ENCODE measurements at regions not wholly inside any gene's neighbourhood (a gene's known extent, or its start where the extent isn't known, plus 50 kb on each side); places are given as distances from the start of the nearest gene placed in this dataset.

GRCh38 chrX:4878640-4879039 lies 1165.2 kb upstream of the PRKX start:
- no peak overlapping the region for H3K4me2 ChIP-seq (ENCODE audit: low read length)
- H3K36me3 ChIP-seq (ENCODE audit: control insufficient read depth, low read length), result no peaks in the 10 kb centered on the region
- H3K79me2 ChIP-seq (ENCODE audit: control insufficient read depth, low read length), result no peaks in the 10 kb centered on the region
- TF ChIP-seq EZH2phosphoT487 (IDR thresholded peaks at IDR 0.05; ENCODE audit: borderline replicate concordance, low read length) (no peak), CTCF (IDR thresholded peaks at IDR 0.05; ENCODE audit: low read depth, low read length, poor library complexity, severe bottlenecking) (no peak)
- H3K9me2 ChIP-seq (replicated peaks; ENCODE audit: control insufficient read depth, low read length), result no peaks in the 10 kb centered on the region
- no peaks in the 10 kb centered on the region for H3F3A ChIP-seq (ENCODE audit: control insufficient read depth, insufficient read depth)
- H3K27me3 ChIP-seq (ENCODE audit: control insufficient read depth, low read length), result no peaks in the 10 kb centered on the region
- H3K4me3 ChIP-seq (ENCODE audit: low read length), result no peak overlapping the region
- no peaks in the 10 kb centered on the region for H3K9me3 ChIP-seq (ENCODE audit: control insufficient read depth, insufficient read depth, low read length)
- H3K27ac ChIP-seq (ENCODE audit: low read depth, low read length), result no peak overlapping the region
- no peaks in the 10 kb centered on the region for H4K20me1 ChIP-seq (ENCODE audit: control insufficient read depth, insufficient read depth, low read depth, low read length)
- no peaks in the 10 kb centered on the region for H3K4me1 ChIP-seq (ENCODE audit: control insufficient read depth, low read length)

DNA sequence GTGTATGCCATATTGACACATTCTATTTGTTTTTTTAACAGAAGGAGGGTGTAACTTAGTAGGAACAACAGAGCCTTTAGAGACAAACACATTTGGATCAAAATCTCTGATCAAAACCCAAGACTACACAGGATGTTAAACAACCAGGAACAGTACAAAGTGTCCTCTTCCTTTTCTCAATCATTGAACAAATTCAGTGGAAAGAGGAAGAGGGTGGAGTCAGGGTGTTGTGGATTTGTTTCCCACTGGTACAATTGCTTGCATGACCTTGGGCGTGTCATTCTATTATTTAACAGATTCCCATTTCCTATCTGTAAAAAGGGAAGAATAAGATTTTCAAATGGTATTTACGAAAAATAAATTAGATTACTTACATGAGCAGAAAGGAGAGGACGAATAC lies 1162.8 kb upstream of the PRKX start:
- Histone ChIP-seq H3K79me2 (ENCODE audit: control insufficient read depth, low read length) (no peaks in the 10 kb centered on the region), H3K27me3 (ENCODE audit: control insufficient read depth, low read length) (no peaks in the 10 kb centered on the region), H3K9me3 (ENCODE audit: control insufficient read depth, insufficient read depth, low read length) (no peaks in the 10 kb centered on the region), H3K9me2 (replicated peaks; ENCODE audit: control insufficient read depth, low read length) (no peaks in the 10 kb centered on the region), H3K4me1 (ENCODE audit: control insufficient read depth, low read length) (no peaks in the 10 kb centered on the region), H3K27ac (ENCODE audit: low read depth, low read length) (no peak overlapping the region), H3K36me3 (ENCODE audit: control insufficient read depth, low read length) (no peaks in the 10 kb centered on the region), H4K20me1 (ENCODE audit: control insufficient read depth, insufficient read depth, low read depth, low read length) (no peaks in the 10 kb centered on the region), H3K4me2 (ENCODE audit: low read length) (no peak overlapping the region), H3F3A (ENCODE audit: control insufficient read depth, insufficient read depth) (no peaks in the 10 kb centered on the region), H3K4me3 (ENCODE audit: low read length) (no peak overlapping the region)
- TF ChIP-seq EZH2phosphoT487 (IDR thresholded peaks at IDR 0.05; ENCODE audit: borderline replicate concordance, low read length) (no peak), CTCF (IDR thresholded peaks at IDR 0.05; ENCODE audit: low read depth, low read length, poor library complexity, severe bottlenecking) (no peak)

- Histone ChIP-seq H3K4me2 (ENCODE audit: low read length) (no peak overlapping the region), H3K4me1 (ENCODE audit: control insufficient read depth, low read length) (no peaks in the 10 kb centered on the region), H3K36me3 (ENCODE audit: control insufficient read depth, low read length) (no peaks in the 10 kb centered on the region), H3K27ac (ENCODE audit: low read depth, low read length) (no peak overlapping the region), H3F3A (ENCODE audit: control insufficient read depth, insufficient read depth) (no peaks in the 10 kb centered on the region), H3K4me3 (ENCODE audit: low read length) (no peak overlapping the region), H3K9me3 (ENCODE audit: control insufficient read depth, insufficient read depth, low read length) (no peaks in the 10 kb centered on the region), H3K79me2 (ENCODE audit: control insufficient read depth, low read length) (no peaks in the 10 kb centered on the region), H3K27me3 (ENCODE audit: control insufficient read depth, low read length) (no peaks in the 10 kb centered on the region), H4K20me1 (ENCODE audit: control insufficient read depth, insufficient read depth, low read depth, low read length) (no peaks in the 10 kb centered on the region), H3K9me2 (replicated peaks; ENCODE audit: control insufficient read depth, low read length) (no peaks in the 10 kb centered on the region)
- no peak for TF ChIP-seq EZH2phosphoT487 (IDR thresholded peaks at IDR 0.05; ENCODE audit: borderline replicate concordance, low read length)
Measured at GRCh38 chrX:4851534-4851933, 1138.1 kb upstream of the PRKX start.

GRCh38 chrX:4850312-4850711 lies 1136.9 kb upstream of the PRKX start:
- TF ChIP-seq EZH2phosphoT487 (IDR thresholded peaks at IDR 0.05; ENCODE audit: borderline replicate concordance, low read length), result no peak
- TF ChIP-seq CTCF (IDR thresholded peaks at IDR 0.05; ENCODE audit: low read depth, low read length, poor library complexity, severe bottlenecking), result no peak
- Histone ChIP-seq H3K4me2 (ENCODE audit: low read length) (no peak overlapping the region), H3K27ac (ENCODE audit: low read depth, low read length) (no peak overlapping the region), H4K20me1 (ENCODE audit: control insufficient read depth, insufficient read depth, low read depth, low read length) (no peaks in the 10 kb centered on the region), H3K4me1 (ENCODE audit: control insufficient read depth, low read length) (no peaks in the 10 kb centered on the region), H3F3A (ENCODE audit: control insufficient read depth, insufficient read depth) (no peaks in the 10 kb centered on the region), H3K79me2 (ENCODE audit: control insufficient read depth, low read length) (no peaks in the 10 kb centered on the region), H3K9me2 (replicated peaks; ENCODE audit: control insufficient read depth, low read length) (no peaks in the 10 kb centered on the region), H3K9me3 (ENCODE audit: control insufficient read depth, insufficient read depth, low read length) (no peaks in the 10 kb centered on the region), H3K27me3 (ENCODE audit: control insufficient read depth, low read length) (no peaks in the 10 kb centered on the region), H3K4me3 (ENCODE audit: low read length) (no peak overlapping the region), H3K36me3 (ENCODE audit: control insufficient read depth, low read length) (no peaks in the 10 kb centered on the region)

Measured in DOHH2 (cell line).